SK-N-SH (cell line): ENCODE measurements at regions not wholly inside any gene's neighbourhood (a gene's known extent, or its start where the extent isn't known, plus 50 kb on each side); places are given as distances from the start of the nearest gene placed in this dataset.

Experiments used
- CTCF ChIP-seq: fragments of 200-600 bp; sonication (generic); IDR thresholded peaks from 2 replicates; pipeline ENCODE4 v1.6.1; 2017; ENCODE audit warnings: antibody characterized with exemption, mild to moderate bottlenecking, moderate library complexity
- EP300 ChIP-seq, 2 experiments: IDR thresholded peaks; 2 replicates each; pipeline versions ENCODE4 v1.4.0 to v1.6.1; 2012; ENCODE audit warnings: borderline replicate concordance in 1 of 2, low read depth in 1 of 2, low read length in 1 of 2
- FOXM1 ChIP-seq: IDR thresholded peaks from 2 replicates; pipeline ENCODE4 v1.4.0; 2012; ENCODE audit warnings: low read depth, mild to moderate bottlenecking
- MAX ChIP-seq: IDR thresholded peaks from 2 replicates; pipeline ENCODE4 v1.4.0; 2012; ENCODE audit warnings: low read depth
- POLR2AphosphoS5 ChIP-seq: IDR thresholded peaks from 2 replicates; pipeline ENCODE4 v1.6.1; 2012; ENCODE audit warnings: low read depth, low read length
- RAD21 ChIP-seq: IDR thresholded peaks from 2 replicates; pipeline ENCODE4 v1.6.1; 2012; ENCODE audit warnings: mild to moderate bottlenecking, low read length
- RCOR1 ChIP-seq: fragments of 150-350 bp; IDR thresholded peaks from 2 replicates; pipeline ENCODE4 v1.6.1; 2017; ENCODE audit warnings: antibody characterized with exemption, low read length
- SIN3A ChIP-seq: IDR thresholded peaks from 2 replicates; pipeline ENCODE4 v1.6.1; 2012; ENCODE audit warnings: low read depth, mild to moderate bottlenecking, low read length, moderate library complexity, borderline replicate concordance
- TAF1 ChIP-seq: IDR thresholded peaks from 2 replicates; pipeline ENCODE4 v1.6.1; 2012; ENCODE audit warnings: low read depth, mild to moderate bottlenecking, low read length, moderate library complexity, borderline replicate concordance
- USF2 ChIP-seq: fragments of 150-350 bp; IDR thresholded peaks from 2 replicates; pipeline ENCODE4 v1.6.1; 2017; ENCODE audit warnings: antibody characterized with exemption, low read length, low read depth, borderline replicate concordance
- YY1 ChIP-seq: IDR thresholded peaks from 2 replicates; pipeline ENCODE4 v1.4.0; 2012; ENCODE audit warnings: low read depth, mild to moderate bottlenecking
- ZBTB33 ChIP-seq: IDR thresholded peaks from 2 replicates; pipeline ENCODE4 v1.4.0; 2012; ENCODE audit warnings: low read depth, borderline replicate concordance
- TF ChIP-seq, protein P1 (sequence below): IDR thresholded peaks from 2 replicates; pipeline ENCODE4; 2012
- TF ChIP-seq, protein P2 (sequence below): IDR thresholded peaks from 2 replicates; pipeline ENCODE4 v1.6.1; 2012; ENCODE audit warnings: mild to moderate bottlenecking, low read depth, low read length, moderate library complexity

DNA sequence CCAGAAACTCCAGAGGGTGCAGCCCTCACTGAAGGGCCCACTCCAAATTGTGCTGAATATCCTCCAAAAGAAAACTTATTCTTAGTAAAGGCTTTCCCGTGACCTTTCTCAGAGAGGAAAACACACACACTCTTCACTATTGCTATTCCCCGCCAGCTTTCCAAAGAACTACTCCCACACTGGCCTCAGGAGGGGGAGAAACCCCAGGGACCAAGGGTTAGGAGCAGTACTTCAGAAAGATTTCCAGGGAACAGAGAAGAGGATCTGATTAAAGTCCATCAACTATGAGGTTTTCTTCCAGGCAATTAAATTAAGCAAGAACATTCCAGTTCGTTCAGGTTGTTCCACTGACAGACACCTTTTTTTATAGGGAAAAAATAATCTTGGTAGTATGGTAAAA is 150.2 kb downstream of the TTC32 start:
- TF ChIP-seq CTCF (no peak), MAX (no peak), EP300 (IDR thresholded peaks at IDR 0.05; ENCODE audit: borderline replicate concordance in 1 of 2, low read depth in 1 of 2, low read length in 1 of 2) (no peak), FOXM1 (no peak), SIN3A (no peak), POLR2AphosphoS5 (no peak), YY1 (no peak), ZBTB33 (no peak), TAF1 (no peak), USF2 (no peak), RAD21 (no peak), RCOR1 (no peak)
- TF ChIP-seq, protein P1, sequence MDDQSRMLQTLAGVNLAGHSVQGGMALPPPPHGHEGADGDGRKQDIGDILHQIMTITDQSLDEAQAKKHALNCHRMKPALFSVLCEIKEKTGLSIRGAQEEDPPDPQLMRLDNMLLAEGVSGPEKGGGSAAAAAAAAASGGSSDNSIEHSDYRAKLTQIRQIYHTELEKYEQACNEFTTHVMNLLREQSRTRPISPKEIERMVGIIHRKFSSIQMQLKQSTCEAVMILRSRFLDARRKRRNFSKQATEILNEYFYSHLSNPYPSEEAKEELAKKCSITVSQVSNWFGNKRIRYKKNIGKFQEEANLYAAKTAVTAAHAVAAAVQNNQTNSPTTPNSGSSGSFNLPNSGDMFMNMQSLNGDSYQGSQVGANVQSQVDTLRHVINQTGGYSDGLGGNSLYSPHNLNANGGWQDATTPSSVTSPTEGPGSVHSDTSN, result no peak
- TF ChIP-seq, protein P2, sequence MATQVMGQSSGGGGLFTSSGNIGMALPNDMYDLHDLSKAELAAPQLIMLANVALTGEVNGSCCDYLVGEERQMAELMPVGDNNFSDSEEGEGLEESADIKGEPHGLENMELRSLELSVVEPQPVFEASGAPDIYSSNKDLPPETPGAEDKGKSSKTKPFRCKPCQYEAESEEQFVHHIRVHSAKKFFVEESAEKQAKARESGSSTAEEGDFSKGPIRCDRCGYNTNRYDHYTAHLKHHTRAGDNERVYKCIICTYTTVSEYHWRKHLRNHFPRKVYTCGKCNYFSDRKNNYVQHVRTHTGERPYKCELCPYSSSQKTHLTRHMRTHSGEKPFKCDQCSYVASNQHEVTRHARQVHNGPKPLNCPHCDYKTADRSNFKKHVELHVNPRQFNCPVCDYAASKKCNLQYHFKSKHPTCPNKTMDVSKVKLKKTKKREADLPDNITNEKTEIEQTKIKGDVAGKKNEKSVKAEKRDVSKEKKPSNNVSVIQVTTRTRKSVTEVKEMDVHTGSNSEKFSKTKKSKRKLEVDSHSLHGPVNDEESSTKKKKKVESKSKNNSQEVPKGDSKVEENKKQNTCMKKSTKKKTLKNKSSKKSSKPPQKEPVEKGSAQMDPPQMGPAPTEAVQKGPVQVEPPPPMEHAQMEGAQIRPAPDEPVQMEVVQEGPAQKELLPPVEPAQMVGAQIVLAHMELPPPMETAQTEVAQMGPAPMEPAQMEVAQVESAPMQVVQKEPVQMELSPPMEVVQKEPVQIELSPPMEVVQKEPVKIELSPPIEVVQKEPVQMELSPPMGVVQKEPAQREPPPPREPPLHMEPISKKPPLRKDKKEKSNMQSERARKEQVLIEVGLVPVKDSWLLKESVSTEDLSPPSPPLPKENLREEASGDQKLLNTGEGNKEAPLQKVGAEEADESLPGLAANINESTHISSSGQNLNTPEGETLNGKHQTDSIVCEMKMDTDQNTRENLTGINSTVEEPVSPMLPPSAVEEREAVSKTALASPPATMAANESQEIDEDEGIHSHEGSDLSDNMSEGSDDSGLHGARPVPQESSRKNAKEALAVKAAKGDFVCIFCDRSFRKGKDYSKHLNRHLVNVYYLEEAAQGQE, result no peak
